Naive thymus-derived CD4-positive, alpha-beta T cell (primary cell): ENCODE measurements at regions not wholly inside any gene's neighbourhood (a gene's known extent, or its start where the extent isn't known, plus 50 kb on each side); places are given as distances from the start of the nearest gene placed in this dataset.
"Not testable (repeated sequence)": the region's sequence is repeated elsewhere in the genome, so short reads cannot be mapped to it uniquely, and the experiment has no call there.

ENCODE experiments used
- ATAC-seq: fragments of 150-1000 bp; cut with Tn5 transposase; 2 replicates; pipeline ENCODE4 v1.10.0; 2021; ENCODE audit warnings: mild to moderate bottlenecking, moderate library complexity
- CTCF ChIA-PET: fragments of 350-600 bp; sonication (Branson Sonifier 250); formaldehyde crosslinking; loops from one replicate; lab custom pipeline; 2021; ENCODE audit warnings: antibody characterized with exemption; lab: Charles Lee
- POLR2A ChIA-PET: fragments of 350-600 bp; sonication (Branson Sonifier 250); formaldehyde crosslinking; loops from one replicate; lab custom pipeline; 2021; ENCODE audit warnings: antibody characterized with exemption, inconsistent platforms; lab: Charles Lee
- DNase-seq, 9 donors: peaks; one replicate each; pipeline versions ENCODE4 v3.0.0 to v3.0.0-alpha.2; 2020 to 2022; ENCODE audit warnings: mixed read lengths in 1 of 9
- H3K27ac ChIP-seq: one replicate; pipeline ENCODE4 v1.7.0; 2013; ENCODE audit warnings: mild to moderate bottlenecking, low read depth, low read length, moderate library complexity
- H3K27me3 ChIP-seq, 2 donors: one replicate each; pipeline ENCODE4 v1.7.0; 2013; ENCODE audit warnings: low read length in 2 of 2, mild to moderate bottlenecking in 2 of 2, moderate library complexity in 2 of 2; ENCODE audit not compliant: control insufficient read depth in 2 of 2, insufficient read depth in 2 of 2
- H3K36me3 ChIP-seq, 3 experiments: 1 replicate in 2 of 3; 2 replicates in 1 of 3; pipeline ENCODE4 v1.7.0; 2013; ENCODE audit warnings: low read length in 3 of 3, mild to moderate bottlenecking in 3 of 3, moderate library complexity in 1 of 3; ENCODE audit not compliant: insufficient read depth in 3 of 3, control insufficient read depth in 2 of 3
- H3K4me1 ChIP-seq, 2 donors: one replicate each; pipeline ENCODE4 v1.7.0; 2013; ENCODE audit warnings: low read length in 2 of 2, mild to moderate bottlenecking in 2 of 2, moderate library complexity in 1 of 2; ENCODE audit not compliant: control insufficient read depth in 2 of 2, insufficient read depth in 2 of 2
- H3K4me3 ChIP-seq: 2 replicates; pipeline ENCODE4 v1.7.0; 2013; ENCODE audit warnings: mild to moderate bottlenecking, low read length
- H3K9me3 ChIP-seq, 3 experiments: 1 replicate in 2 of 3; 2 replicates in 1 of 3; pipeline ENCODE4 v1.7.0; 2013; ENCODE audit warnings: low read length in 3 of 3; ENCODE audit not compliant: control insufficient read depth in 2 of 3
- H3K27ac Mint-ChIP-seq, 9 donors: one replicate each; pipeline ENCODE4 v1.8.0; 2020 to 2022; ENCODE audit warnings: mixed read lengths in 9 of 9, mild to moderate bottlenecking in 8 of 9, moderate library complexity in 5 of 9, inconsistent platforms in 2 of 9
- H3K27me3 Mint-ChIP-seq, 5 donors: one replicate each; pipeline ENCODE4 v1.8.0; 2021 to 2022; ENCODE audit warnings: mixed read lengths in 5 of 5, mild to moderate bottlenecking in 1 of 5
- H3K36me3 Mint-ChIP-seq, 5 donors: one replicate each; pipeline ENCODE4 v1.8.0; 2020 to 2022; ENCODE audit warnings: mixed read lengths in 5 of 5, mild to moderate bottlenecking in 3 of 5, inconsistent platforms in 1 of 5
- H3K4me1 Mint-ChIP-seq, 7 donors: one replicate each; pipeline ENCODE4 v1.8.0; 2020 to 2022; ENCODE audit warnings: mixed read lengths in 7 of 7, mild to moderate bottlenecking in 3 of 7, inconsistent platforms in 1 of 7
- H3K4me3 Mint-ChIP-seq, 10 donors: one replicate each; pipeline ENCODE4 v1.8.0; 2020 to 2022; ENCODE audit warnings: mild to moderate bottlenecking in 10 of 10, mixed read lengths in 10 of 10, moderate library complexity in 6 of 10, inconsistent platforms in 2 of 10
- H3K9me3 Mint-ChIP-seq, 11 donors: one replicate each; pipeline ENCODE4 v1.8.0; 2020 to 2022; ENCODE audit warnings: mixed read lengths in 11 of 11, mild to moderate bottlenecking in 4 of 11, inconsistent platforms in 1 of 11, moderate library complexity in 1 of 11
- intact Hi-C, 2 donors: fragments of 100-400 bp; cut with micrococcal nuclease; formaldehyde crosslinking; loops; one replicate each; pipeline ENCODE4 v1.15.1; 2023

DNA sequence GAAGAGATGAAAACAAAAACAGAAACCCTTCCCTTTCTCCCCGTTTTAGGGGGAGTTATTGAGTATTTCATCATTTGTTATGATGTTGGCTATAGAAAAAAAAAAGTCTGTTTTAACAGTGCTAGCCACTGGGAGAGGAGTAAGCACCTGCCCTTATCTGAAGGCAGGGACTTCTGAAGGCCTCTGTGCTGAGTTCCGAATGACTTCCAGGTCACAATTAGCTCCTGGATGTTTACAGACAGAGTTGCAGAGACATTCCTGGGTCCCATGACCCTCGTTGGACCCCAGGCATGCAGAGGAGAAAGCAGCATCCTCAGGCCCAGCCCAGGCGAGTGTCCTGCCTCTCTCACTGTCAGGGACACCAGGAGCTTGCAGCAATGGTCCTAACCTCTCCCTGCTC is 328.5 kb downstream of the CACNA1B start:
- intact Hi-C loops, H3K36me3 Mint-ChIP-seq, H3K4me1 ChIP-seq, H3K4me3 Mint-ChIP-seq, H3K9me3 Mint-ChIP-seq, H3K27ac Mint-ChIP-seq, H3K4me3 ChIP-seq, H3K27me3 Mint-ChIP-seq, H3K27me3 ChIP-seq, POLR2A ChIA-PET, H3K27ac ChIP-seq, H3K4me1 Mint-ChIP-seq, DNase-seq, H3K9me3 ChIP-seq, H3K36me3 ChIP-seq, CTCF ChIA-PET, ATAC-seq: not testable (repeated sequence)

DNA sequence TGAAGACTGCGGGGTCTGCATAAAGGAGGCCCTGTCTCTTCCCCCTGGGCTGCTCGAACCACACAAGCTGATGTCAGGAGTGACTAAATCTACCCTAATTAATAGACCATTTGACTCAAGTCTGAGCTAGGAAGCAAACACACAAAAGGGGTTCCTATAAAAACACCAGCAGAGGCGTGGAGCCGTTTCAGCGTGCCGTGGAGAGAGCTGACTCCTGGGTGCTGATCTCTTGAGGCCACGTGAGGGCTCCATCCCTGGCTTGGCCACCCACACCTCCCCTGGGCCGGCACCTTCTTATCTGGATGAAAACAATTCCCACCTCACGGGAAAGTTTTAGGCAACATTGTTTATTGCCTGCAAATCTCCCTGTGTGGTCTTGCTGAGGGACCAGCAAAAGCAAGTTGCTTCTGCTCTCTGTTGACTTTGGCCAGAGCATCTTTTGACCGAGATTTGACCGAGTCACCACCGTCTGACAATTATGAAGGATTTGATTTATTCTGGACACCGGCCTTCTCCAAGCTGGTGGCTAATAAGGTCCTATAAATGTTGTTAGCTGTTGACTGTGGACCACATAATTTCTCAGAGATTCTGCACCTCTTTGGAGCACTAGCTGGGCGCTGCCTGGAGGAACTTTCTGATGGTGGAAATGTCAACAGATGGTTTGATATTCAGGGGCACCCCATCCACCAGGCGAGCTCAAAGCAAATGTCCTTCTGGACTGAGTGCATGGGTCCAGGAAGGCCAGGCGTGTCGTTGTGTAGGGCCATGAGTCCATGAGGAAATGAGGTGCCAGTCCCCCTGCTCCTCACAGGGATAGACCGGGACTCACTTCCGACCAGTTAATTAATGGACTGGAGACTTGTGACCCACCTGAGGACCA is 330.0 kb downstream of the CACNA1B start:
- POLR2A ChIA-PET, H3K9me3 Mint-ChIP-seq, intact Hi-C loops, H3K27me3 ChIP-seq, H3K27me3 Mint-ChIP-seq, H3K27ac ChIP-seq, H3K4me3 ChIP-seq, H3K4me1 Mint-ChIP-seq, H3K4me1 ChIP-seq, H3K27ac Mint-ChIP-seq, DNase-seq, H3K9me3 ChIP-seq, H3K36me3 Mint-ChIP-seq, ATAC-seq, CTCF ChIA-PET, H3K36me3 ChIP-seq, H3K4me3 Mint-ChIP-seq: not testable (repeated sequence)

DNA sequence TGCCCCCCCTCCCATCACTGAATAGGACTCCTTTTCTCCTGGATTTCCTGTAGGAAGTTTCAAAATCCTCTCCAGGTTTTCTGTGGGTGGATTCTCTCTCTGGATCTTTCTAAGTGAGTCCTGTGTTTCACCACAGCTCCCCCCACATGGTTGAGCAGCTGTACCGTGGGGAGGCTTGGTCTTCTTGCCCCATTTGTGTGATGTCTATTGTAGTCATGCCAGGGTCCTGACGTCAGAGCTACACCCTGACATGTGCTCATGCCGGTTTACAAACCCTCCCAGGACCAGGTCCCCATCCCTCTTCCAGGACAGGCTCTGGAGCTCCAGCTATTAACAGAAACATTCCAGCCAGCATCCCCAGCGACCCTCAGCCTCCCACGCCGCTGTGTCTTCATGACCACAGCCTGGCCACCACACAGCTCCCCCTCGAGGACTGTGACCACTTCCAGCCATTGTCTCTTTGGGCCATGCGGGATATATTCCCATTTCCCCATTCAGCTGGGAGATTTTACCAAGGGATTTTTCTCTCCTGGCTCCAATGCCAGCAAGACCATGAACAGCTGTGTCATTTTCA is 331.6 kb downstream of the CACNA1B start:
- H3K27me3 Mint-ChIP-seq, H3K27me3 ChIP-seq, H3K36me3 Mint-ChIP-seq, H3K27ac ChIP-seq, POLR2A ChIA-PET, H3K4me3 ChIP-seq, DNase-seq, H3K4me3 Mint-ChIP-seq, H3K4me1 ChIP-seq, H3K9me3 Mint-ChIP-seq, intact Hi-C loops, H3K27ac Mint-ChIP-seq, H3K4me1 Mint-ChIP-seq, ATAC-seq, H3K36me3 ChIP-seq, H3K9me3 ChIP-seq, CTCF ChIA-PET: not testable (repeated sequence)

DNA sequence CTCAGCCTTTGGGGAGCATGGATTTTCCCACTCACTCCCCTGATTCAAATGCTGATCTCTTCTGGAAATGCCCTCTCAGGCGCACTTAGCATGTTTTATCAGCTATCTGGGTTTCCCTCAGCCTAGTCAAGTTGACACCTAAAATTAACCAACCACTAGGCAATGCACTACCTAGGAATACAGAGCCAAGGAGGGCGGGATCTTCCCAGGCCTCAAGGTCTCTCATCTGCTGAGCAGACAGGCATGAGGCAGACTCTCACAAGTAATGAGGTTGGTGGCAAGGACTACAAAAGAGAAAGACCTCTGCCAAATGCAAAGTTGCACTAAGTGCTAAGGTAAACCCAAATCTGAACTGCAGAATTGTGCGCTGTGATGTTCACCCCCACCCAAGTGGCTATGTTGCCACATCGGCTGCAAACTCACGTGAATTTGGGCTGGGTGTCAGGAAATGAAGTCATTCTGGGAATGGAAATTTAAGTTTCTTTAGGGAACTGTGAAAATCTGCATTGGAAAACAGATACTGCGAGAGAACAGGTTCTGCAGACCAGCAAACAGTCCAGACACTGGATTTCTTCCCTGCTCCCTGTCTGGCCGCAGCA is 332.9 kb downstream of the CACNA1B start:
- H3K27ac Mint-ChIP-seq, POLR2A ChIA-PET, CTCF ChIA-PET, H3K27me3 Mint-ChIP-seq, H3K27ac ChIP-seq, H3K36me3 ChIP-seq, H3K27me3 ChIP-seq, H3K4me1 ChIP-seq, H3K9me3 Mint-ChIP-seq, H3K9me3 ChIP-seq, DNase-seq, H3K4me3 ChIP-seq, ATAC-seq, intact Hi-C loops, H3K36me3 Mint-ChIP-seq, H3K4me1 Mint-ChIP-seq, H3K4me3 Mint-ChIP-seq: not testable (repeated sequence)

DNA sequence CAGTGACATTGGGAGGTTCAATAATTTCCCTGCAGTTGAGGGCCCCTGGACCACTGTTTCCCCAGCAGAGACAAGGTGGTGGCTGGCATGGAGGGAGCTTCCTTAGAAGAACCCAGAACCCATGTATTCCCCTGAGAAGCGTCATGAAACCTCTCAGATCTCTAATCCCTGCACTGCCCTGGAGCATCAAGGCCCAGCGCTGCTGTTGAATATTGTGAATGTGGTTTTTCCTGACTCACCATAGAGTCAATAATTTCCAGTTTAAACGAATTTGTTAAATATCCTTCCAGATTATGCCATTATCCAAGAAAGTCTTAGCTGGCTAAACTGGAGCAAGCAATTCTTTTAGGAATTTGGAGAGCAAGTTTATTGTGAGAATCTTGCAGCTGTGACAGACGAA is 333.5 kb downstream of the CACNA1B start:
- H3K4me1 Mint-ChIP-seq, H3K9me3 ChIP-seq, H3K4me3 Mint-ChIP-seq, POLR2A ChIA-PET, intact Hi-C loops, H3K27me3 ChIP-seq, H3K36me3 ChIP-seq, DNase-seq, H3K9me3 Mint-ChIP-seq, H3K27ac Mint-ChIP-seq, ATAC-seq, H3K27me3 Mint-ChIP-seq, CTCF ChIA-PET, H3K36me3 Mint-ChIP-seq, H3K4me3 ChIP-seq, H3K27ac ChIP-seq, H3K4me1 ChIP-seq: not testable (repeated sequence)

DNA sequence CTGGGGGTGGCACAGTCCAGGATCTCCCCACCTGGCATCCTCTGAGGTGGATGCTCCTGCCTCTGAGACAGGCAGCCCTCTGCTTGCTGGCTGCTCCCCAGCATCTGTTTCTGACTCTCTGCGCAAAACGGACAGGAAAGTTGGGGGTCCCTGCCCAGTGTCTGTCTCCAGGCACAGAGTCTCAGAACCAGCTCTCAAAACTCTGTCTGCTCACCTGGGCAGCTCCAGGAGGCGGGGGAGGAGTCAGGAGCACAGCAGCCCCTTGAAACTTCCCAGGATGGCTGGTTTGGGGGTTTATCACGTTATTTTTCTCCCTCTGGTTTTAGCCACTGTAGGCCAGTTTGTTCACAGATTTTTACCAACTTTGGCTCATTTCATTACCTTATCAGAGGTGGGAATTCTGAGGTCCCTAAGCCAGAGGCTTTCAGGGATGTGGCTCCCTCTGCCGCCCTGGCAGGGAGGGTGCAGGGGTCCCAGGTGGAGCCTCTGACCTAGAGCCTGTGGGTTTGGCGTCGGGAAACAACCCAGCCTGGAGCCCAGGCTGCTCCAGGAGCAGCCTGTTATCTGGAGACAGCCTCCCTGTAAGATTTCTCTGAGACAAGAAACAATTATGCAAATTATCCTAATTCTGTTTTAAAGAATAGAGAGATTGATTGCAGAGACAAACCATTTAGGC is 334.1 kb downstream of the CACNA1B start:
- CTCF ChIA-PET, H3K4me1 ChIP-seq, H3K27me3 Mint-ChIP-seq, H3K27ac Mint-ChIP-seq, H3K4me3 ChIP-seq, H3K27me3 ChIP-seq, H3K9me3 Mint-ChIP-seq, POLR2A ChIA-PET, H3K36me3 ChIP-seq, intact Hi-C loops, H3K27ac ChIP-seq, H3K4me1 Mint-ChIP-seq, H3K4me3 Mint-ChIP-seq, H3K36me3 Mint-ChIP-seq, ATAC-seq, H3K9me3 ChIP-seq, DNase-seq: not testable (repeated sequence)
